ENCODE measurements at regions not wholly inside any gene's neighbourhood (a gene's known extent, or its start where the extent isn't known, plus 50 kb on each side); places are given as distances from the start of the nearest gene placed in this dataset.

- DNase-seq = no peak
These were observed 58.3 kb upstream of the PPP1R3C start for GRCh38 chr10:91690996-91691676.

- no peak for DNase-seq
These were observed 57.5 kb upstream of the PPP1R3C start for GRCh38 chr10:91690412-91690811.

GRCh38 chr10:91689731-91690168 lies 56.9 kb upstream of the PPP1R3C start:
- no peak for DNase-seq

GRCh38 chr10:91684841-91685240 lies 52.0 kb upstream of the PPP1R3C start:
- no peak for DNase-seq

GRCh38 chr10:91683975-91684374 lies 51.1 kb upstream of the PPP1R3C start:
- no peak for DNase-seq

GRCh38 chr10:91682912-91683311 lies 50.0 kb upstream of the PPP1R3C start:
- DNase-seq = no peak
